Vagina (tissue), 2 donors: ENCODE measurements at regions not wholly inside any gene's neighbourhood (a gene's known extent, or its start where the extent isn't known, plus 50 kb on each side); places are given as distances from the start of the nearest gene placed in this dataset.

Source experiments
- CTCF ChIP-seq, 3 experiments: fragments of 450-650 bp in 2 of 3; fragments of 200-600 bp in 1 of 3; sonication (generic) in 1 of 3; IDR thresholded peaks; one replicate each; pipeline ENCODE4 v1.5.1; 2017 to 2019; ENCODE audit warnings: antibody characterized with exemption in 3 of 3, mild to moderate bottlenecking in 2 of 3, moderate library complexity in 2 of 3
- POLR2AphosphoS5 ChIP-seq, 2 donors: sonication (generic); formaldehyde crosslinking; IDR thresholded peaks; one replicate each; pipeline ENCODE4 v1.9.0; 2017; ENCODE audit warnings: antibody characterized with exemption in 2 of 2, mild to moderate bottlenecking in 2 of 2, low read depth in 1 of 2; ENCODE audit not compliant: insufficient read depth in 1 of 2

DNA sequence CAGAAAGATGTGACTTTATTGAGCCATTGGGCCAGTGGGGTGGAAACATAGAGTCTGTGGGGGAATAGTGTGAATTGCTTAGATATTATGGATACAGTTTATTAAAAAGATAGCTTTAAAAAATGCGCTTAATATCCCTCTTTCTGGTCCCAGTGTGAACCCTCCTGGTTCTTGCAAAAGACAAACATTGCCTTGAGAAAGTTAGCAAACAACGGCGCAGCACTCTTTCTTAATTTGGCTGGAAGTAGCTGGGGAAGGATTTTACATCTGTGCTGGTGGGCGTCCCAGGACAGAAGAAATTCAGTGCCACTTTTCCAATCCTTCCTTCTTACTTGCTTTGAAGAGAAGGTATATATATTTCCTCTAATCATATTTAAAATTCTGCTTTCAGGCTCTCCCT lies 191.4 kb upstream of the ZFP64 start:
- TF ChIP-seq CTCF (IDR thresholded peaks at IDR 0.05) (no peak), POLR2AphosphoS5 (IDR thresholded peaks at IDR 0.05; ENCODE audit: insufficient read depth in 1 of 2, low read depth in 1 of 2) (no peak)
